ENCODE measurements at regions not wholly inside any gene's neighbourhood (a gene's known extent, or its start where the extent isn't known, plus 50 kb on each side); places are given as distances from the start of the nearest gene placed in this dataset.

DNA sequence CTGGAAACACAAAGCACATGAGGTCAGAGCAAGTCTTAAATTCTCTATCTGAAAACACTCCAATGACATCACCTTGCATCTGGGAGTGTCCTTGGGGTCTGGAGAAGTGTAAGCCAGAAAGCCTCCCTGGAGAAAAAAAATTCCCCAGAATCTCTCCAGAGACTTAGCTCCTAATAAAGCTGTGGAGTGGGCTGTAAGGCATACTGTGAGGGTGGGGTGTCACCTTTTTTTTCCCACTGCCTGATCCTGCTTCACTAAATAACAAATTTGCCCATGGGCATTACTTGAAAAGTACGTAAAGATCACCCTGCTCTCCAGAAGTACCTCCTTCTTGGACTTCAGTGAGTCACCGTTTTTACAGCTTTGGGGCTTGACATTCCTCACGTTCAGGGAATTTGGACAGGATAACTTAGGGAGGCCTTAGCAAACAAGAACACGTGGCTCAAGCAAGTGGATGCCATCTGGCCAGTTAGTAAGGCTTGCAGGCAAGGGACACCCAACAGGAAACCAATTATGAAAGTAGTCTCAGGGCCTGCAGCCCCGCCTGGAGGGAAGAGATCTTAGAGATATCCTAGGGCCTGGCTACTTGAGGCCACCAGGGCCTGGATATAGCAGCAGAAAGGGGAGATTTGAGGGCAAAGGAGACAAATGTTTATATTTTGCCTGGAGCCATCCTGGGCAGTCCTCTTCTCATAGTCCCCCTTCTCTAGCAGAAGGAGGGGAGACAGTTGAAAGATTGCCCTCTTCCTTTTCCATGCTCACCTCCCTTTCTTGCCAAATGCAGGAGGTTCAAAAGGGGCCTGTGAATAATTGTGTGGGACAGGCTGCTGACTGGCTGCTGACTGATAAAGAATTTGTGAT, 60.1 kb upstream of the PLAC1 start:
- WGBS, 2 experiments (ENCODE audit: insufficient coverage in 2 of 2), result 40 to 100% methylated on average over 1 of the region's 5 CpGs
- no peak overlapping the region for H3K4me3 ChIP-seq (ENCODE audit: extremely low read depth, insufficient read depth, low read length, poor library complexity, severe bottlenecking)
- no peaks in the 10 kb centered on the region for H3K36me3 ChIP-seq (ENCODE audit: control insufficient read depth, insufficient read depth, low read length)
- no peaks in the 10 kb centered on the region for H3K9me3 ChIP-seq (ENCODE audit: control insufficient read depth, low read length)
- peak overlapping the region; percentile 91 for H3K27ac ChIP-seq (ENCODE audit: low read depth, low read length, severe bottlenecking)
- peaks cover 12% of the 10 kb centered on the region for H3K4me1 ChIP-seq (ENCODE audit: control insufficient read depth, insufficient read depth, low read length, poor library complexity, severe bottlenecking)

DNA sequence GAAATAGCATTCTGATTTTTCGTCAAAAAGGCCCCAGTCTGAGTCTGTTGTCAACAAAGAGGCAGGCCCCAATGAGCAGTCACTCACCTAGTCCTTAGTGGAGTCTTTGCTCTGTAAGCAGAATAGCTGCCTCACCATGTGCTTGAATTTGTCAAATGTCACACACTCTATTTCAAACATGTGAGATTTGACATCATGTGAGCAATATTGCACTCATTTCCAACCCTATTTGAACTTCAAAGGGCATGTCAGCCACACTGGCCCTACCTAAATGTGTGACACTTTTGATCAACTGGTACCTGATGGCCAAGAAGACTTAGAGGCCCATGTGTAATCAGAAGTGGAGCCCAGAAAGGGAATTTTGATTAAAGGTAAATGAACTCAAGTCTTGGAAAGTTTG, 59.4 kb upstream of the PLAC1 start:
- Histone ChIP-seq H3K4me1 (ENCODE audit: control insufficient read depth, insufficient read depth, low read length, poor library complexity, severe bottlenecking) (peaks cover 12% of the 10 kb centered on the region), H3K36me3 (ENCODE audit: control insufficient read depth, insufficient read depth, low read length) (no peaks in the 10 kb centered on the region), H3K9me3 (ENCODE audit: control insufficient read depth, low read length) (no peaks in the 10 kb centered on the region), H3K4me3 (ENCODE audit: extremely low read depth, insufficient read depth, low read length, poor library complexity, severe bottlenecking) (no peak overlapping the region), H3K27ac (ENCODE audit: low read depth, low read length, severe bottlenecking) (peak overlapping the region; percentile 91)
- WGBS, 2 experiments (ENCODE audit: insufficient coverage in 2 of 2), result 86% methylated on average over 1 of the region's 1 CpG; no CpG with 5 or more reads in 1 of the 2 experiments

DNA sequence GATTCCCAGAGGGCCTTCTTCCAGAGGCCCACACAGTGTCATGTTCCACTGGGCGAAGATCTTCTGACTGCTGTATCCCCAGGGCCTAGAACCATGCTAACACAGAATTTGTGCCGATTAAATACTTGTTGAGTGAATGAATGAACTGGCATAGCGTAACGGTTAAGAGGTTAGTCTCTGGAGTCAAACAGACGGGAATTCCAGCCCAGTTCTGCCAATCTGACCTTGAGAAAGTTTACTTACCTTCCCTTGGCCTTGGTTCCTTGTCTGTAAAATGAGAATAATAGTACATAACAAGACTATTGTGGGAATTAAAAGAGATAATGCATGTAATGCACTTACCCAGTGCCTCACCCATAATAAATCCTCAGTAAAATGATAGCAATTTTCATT, 58.3 kb upstream of the PLAC1 start:
- H3K27ac ChIP-seq (ENCODE audit: low read depth, low read length, severe bottlenecking), result no peak overlapping the region
- no peak overlapping the region for H3K4me3 ChIP-seq (ENCODE audit: extremely low read depth, insufficient read depth, low read length, poor library complexity, severe bottlenecking)
- H3K4me1 ChIP-seq (ENCODE audit: control insufficient read depth, insufficient read depth, low read length, poor library complexity, severe bottlenecking), result peaks cover 12% of the 10 kb centered on the region
- H3K36me3 ChIP-seq (ENCODE audit: control insufficient read depth, insufficient read depth, low read length), result no peaks in the 10 kb centered on the region
- H3K9me3 ChIP-seq (ENCODE audit: control insufficient read depth, low read length), result no peaks in the 10 kb centered on the region
- WGBS, 2 experiments (ENCODE audit: insufficient coverage in 2 of 2), result 80 to 100% methylated on average over 1 to 3 of the region's 5 CpGs

DNA sequence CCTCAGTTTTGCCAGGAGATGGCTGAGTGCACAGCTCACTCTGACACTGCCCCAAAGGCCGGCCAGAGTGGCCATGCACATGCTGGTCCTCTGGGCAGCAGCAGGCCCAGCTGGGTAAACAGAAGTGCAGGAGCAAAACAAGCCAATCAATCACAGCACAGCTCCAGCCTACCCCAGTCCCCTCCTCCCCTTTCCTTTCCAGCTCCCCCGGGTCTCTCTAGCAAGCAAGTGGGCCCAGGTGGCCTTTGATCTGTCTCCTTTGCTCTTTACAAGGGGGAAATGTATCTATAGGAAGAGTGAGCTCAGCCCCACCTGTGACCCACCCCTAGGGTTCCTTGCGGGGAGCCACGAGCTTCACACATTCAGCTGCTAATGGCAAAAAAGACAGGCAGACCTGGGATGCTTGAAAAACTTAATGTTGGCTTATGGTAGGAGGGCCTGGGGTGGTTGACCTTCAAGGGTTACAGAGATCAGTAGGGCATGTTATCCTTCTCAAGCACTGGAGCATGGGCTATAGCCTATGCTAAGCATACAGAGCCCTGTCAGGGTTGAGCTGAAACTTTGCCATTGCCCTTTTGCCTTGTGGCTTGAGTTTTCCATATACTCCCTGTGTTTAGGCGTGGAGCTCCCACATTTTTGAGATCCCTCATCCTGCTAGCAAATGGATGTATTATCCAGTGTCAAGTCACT, 57.8 kb upstream of the PLAC1 start:
- Histone ChIP-seq H3K27ac (ENCODE audit: low read depth, low read length, severe bottlenecking) (no peak overlapping the region), H3K4me1 (ENCODE audit: control insufficient read depth, insufficient read depth, low read length, poor library complexity, severe bottlenecking) (peaks cover 12% of the 10 kb centered on the region), H3K9me3 (ENCODE audit: control insufficient read depth, low read length) (no peaks in the 10 kb centered on the region), H3K36me3 (ENCODE audit: control insufficient read depth, insufficient read depth, low read length) (no peaks in the 10 kb centered on the region), H3K4me3 (ENCODE audit: extremely low read depth, insufficient read depth, low read length, poor library complexity, severe bottlenecking) (no peak overlapping the region)
- WGBS, 2 experiments (ENCODE audit: insufficient coverage in 2 of 2), result 0 to 100% methylated on average over 1 of the region's 5 CpGs

DNA sequence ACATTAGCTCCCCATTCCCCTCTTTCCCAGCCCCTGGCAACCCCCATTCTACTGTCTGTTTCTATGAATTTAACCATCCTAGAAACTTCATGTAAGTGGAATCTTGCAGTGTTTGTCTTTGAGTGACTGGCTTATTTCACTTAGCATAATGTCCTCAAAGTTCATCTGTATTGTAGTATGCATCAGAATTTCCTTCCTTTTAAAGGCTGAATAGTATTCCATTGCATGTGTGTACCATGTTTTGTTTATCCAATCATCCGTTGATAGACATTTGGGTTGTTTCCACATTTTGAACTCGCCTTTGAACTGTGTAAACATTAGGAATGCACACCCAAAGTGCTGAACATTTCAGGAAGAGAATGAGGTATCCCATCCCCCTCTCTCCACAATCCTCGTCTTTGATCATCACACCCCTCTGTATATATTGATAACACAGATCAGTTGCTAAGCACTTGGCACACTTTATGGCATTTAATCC, 56.4 kb upstream of the PLAC1 start:
- Histone ChIP-seq H3K9me3 (ENCODE audit: control insufficient read depth, low read length) (no peaks in the 10 kb centered on the region), H3K4me3 (ENCODE audit: extremely low read depth, insufficient read depth, low read length, poor library complexity, severe bottlenecking) (no peak overlapping the region), H3K36me3 (ENCODE audit: control insufficient read depth, insufficient read depth, low read length) (no peaks in the 10 kb centered on the region), H3K27ac (ENCODE audit: low read depth, low read length, severe bottlenecking) (no peak overlapping the region), H3K4me1 (ENCODE audit: control insufficient read depth, insufficient read depth, low read length, poor library complexity, severe bottlenecking) (peaks cover 12% of the 10 kb centered on the region)
- 100% methylated on average over 2 of the region's 3 CpGs; no CpG with 5 or more reads in 1 of the 2 experiments for WGBS, 2 experiments (ENCODE audit: insufficient coverage in 2 of 2)

DNA sequence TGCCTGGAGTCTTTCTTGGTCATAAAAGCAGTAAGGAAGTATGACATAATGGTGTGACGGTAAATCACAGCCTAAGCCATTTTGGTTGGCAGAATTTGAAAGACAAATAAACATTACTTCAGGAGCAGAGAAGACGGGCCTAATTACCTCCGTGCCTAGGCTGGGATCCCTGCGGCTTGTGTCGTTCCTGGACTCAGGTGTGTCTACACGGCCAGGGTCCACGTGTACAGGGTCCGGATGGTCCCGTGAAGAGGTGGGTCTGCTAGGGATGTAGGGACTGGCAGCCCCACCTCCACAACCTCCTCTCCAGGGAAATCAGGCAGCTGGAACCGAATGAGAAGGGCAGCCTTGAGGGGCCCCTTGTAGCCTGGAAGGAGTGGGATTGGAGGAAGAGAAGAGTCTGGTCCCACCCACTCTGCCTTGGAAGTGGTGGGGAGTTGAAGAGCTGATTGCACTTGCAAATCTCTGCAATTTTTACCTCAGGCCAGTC, 55.4 kb upstream of the PLAC1 start:
- Histone ChIP-seq H3K27ac (ENCODE audit: low read depth, low read length, severe bottlenecking) (no peak overlapping the region), H3K4me3 (ENCODE audit: extremely low read depth, insufficient read depth, low read length, poor library complexity, severe bottlenecking) (no peak overlapping the region)
- WGBS, 2 experiments (ENCODE audit: insufficient coverage in 2 of 2), result 93 to 98% methylated on average over 3 to 5 of the region's 10 CpGs

DNA sequence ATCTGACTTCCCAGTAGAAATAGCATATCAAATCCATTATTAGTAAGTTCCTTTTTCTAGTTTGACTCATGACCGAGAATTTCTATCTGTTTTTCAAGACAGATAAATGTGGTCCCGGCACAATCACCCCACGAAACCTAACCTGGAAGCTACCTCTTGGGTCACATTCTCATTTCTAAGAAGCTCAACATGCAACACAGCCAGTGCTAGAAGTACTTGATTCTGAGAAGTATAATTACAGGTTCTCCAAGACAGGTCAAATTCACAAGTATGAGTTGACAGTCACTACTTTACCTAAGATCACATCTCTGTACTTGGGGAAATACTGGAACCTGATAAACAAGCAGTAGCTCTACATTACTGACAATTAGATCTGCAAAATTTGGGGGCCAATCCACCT, 54.0 kb upstream of the PLAC1 start:
- Histone ChIP-seq H3K9me3 (ENCODE audit: control insufficient read depth, low read length) (no peaks in the 10 kb centered on the region), H3K4me1 (ENCODE audit: control insufficient read depth, insufficient read depth, low read length, poor library complexity, severe bottlenecking) (peaks cover 2% of the 10 kb centered on the region), H3K27ac (ENCODE audit: low read depth, low read length, severe bottlenecking) (no peak overlapping the region), H3K36me3 (ENCODE audit: control insufficient read depth, insufficient read depth, low read length) (no peaks in the 10 kb centered on the region), H3K4me3 (ENCODE audit: extremely low read depth, insufficient read depth, low read length, poor library complexity, severe bottlenecking) (no peak overlapping the region)
- no CpG with 5 or more reads among the region's 3 CpGs for WGBS, 2 experiments (ENCODE audit: insufficient coverage in 2 of 2)

More for the DNA sequence above, 55.4 kb upstream of the PLAC1 start:
- Histone ChIP-seq H3K9me3 (ENCODE audit: control insufficient read depth, low read length) (no peaks in the 10 kb centered on the region), H3K36me3 (ENCODE audit: control insufficient read depth, insufficient read depth, low read length) (no peaks in the 10 kb centered on the region), H3K4me1 (ENCODE audit: control insufficient read depth, insufficient read depth, low read length, poor library complexity, severe bottlenecking) (peaks cover 9% of the 10 kb centered on the region)

DNA sequence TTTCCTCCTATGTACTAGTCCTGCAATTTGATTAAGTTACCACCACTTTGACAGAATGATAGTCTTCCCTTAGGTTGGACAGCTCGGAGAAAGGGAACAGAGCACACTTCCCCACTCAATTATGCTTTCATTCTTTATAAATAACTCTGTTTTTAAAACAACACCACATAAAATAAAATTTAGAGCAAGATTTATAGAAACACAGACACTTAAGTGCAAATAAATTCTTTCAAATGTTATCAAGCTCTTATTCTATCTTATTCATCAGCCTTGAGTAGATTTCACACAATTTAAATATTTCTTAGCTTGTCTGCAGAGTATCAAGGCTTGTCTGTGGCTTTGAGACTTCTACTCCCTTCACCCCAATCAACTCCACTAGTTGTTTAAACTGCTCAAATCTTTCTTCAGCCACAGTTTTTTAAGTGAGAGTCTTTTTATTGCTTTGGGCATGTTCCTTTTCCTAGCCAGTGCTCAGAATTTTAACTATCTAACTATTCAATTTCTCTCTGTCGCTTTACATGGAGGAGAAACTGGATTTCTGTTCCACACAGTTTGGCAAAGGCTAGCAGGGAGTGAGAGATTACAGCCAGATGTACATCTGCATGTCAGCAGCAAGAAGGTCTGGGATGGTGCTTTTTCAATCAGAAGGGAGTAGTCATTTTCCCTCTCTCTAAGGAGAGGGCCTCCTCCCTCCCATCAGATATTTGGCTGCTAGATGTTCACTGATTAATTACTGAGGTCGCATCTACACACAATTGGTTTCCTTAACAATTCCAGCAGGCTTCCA, 53.1 kb upstream of the PLAC1 start:
- Histone ChIP-seq H3K36me3 (ENCODE audit: control insufficient read depth, insufficient read depth, low read length) (no peaks in the 10 kb centered on the region), H3K27ac (ENCODE audit: low read depth, low read length, severe bottlenecking) (no peak overlapping the region), H3K9me3 (ENCODE audit: control insufficient read depth, low read length) (no peaks in the 10 kb centered on the region), H3K4me3 (ENCODE audit: extremely low read depth, insufficient read depth, low read length, poor library complexity, severe bottlenecking) (no peak overlapping the region), H3K4me1 (ENCODE audit: control insufficient read depth, insufficient read depth, low read length, poor library complexity, severe bottlenecking) (no peaks in the 10 kb centered on the region)
- 94% methylated on average over 3 of the region's 3 CpGs; no CpG with 5 or more reads in 1 of the 2 experiments for WGBS, 2 experiments (ENCODE audit: insufficient coverage in 2 of 2)
